ENCODE measurements at regions not wholly inside any gene's neighbourhood (a gene's known extent, or its start where the extent isn't known, plus 50 kb on each side); places are given as distances from the start of the nearest gene placed in this dataset.
"Not testable (repeated sequence)": the region's sequence is repeated elsewhere in the genome, so short reads cannot be mapped to it uniquely, and the experiment has no call there.

DNA sequence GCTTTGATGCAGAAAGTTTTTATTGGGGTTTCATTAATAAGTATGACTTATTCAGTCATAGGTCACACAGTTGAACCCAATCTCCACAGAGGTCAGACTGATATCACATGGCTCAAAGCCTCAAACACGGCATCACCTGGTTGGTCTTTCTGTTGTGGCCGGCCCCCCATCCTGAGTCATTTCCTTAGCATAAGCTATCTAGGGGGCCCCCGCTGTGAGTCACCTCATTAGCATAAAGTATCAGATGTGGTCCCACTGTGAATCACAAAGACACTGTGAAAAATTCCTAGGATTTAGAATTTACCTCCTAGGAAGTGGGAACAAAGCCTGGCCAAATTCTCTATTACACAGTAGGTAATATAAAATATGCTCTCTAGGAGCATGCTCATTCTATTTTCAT lies 502.2 kb downstream of the PYDC2 start:
- peak; percentile 97 for DNase-seq (ENCODE audit: low read depth)

DNA sequence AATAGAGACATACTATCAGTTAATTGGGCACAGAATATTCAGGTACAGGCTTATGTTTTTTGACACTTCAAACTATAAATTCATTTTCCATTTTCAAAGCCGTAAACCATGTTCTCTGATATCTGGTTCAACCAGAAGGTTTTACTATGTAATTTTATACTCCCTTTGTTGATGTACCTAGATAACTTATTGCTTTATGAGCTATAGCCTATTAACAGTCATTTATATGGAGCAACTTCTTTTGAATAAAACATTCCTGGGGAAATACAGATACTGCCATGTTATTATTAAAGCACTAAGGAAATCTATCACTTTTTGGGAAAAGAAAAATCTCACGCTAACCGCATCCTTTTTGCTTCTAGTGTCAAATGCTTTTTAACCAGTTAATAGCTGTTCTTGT lies 505.6 kb downstream of the PYDC2 start:
- no peak for DNase-seq (ENCODE audit: low read depth)

DNA sequence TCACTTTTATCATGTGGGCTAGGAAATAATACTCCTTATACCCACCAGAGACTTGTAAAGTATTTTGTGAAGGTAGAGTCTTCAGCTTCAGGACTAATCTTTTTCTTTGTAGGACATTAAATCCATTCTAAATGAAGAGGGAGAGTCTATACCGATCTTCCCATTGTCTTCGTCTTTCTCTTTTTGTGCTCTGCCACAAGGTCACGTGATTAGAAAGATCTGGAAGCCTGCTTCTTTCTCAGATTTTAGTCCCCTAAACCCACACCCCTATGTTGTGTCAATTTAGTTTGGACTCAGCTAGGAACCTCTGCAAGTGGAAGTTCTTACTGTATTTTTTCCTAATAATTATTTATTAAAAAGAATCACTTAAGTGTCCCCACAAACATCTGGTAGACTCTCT lies 507.3 kb downstream of the PYDC2 start:
- no peak for DNase-seq (ENCODE audit: low read depth)

DNA sequence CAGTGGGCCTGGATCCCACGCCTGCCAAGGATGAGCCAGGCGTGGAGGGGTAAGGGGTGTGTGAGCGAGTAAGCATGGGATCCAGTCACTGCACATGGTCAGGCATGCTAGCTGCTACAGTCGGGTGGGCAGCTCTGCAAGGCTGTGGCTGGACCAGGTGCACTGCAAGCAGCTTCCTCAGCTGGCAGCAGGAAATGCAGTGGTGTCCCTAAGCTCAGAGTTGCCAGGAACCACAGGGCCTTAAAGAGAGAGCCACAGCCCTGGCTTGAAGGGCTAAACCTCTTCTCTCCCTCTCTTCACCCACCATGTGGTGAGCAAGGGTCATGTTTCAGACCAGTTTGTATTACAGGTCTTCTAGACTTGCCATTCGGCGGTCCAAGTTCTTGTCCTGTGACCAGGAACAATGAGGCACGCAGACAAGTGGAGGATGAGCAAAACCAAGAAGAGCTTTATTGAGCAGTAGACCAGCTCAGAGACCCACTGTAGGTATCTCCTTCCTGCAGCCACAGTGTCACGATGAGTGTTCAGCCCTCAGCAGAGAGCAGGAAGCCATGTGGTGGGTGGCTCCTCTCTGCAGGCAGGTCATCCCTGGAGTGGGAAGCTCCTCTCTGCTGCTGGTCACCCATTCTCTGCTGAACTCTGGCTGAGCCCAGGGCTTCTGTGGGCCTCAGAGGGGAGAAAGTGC lies 511.9 kb downstream of the PYDC2 start:
- DNase-seq (ENCODE audit: low read depth), result no peak

DNA sequence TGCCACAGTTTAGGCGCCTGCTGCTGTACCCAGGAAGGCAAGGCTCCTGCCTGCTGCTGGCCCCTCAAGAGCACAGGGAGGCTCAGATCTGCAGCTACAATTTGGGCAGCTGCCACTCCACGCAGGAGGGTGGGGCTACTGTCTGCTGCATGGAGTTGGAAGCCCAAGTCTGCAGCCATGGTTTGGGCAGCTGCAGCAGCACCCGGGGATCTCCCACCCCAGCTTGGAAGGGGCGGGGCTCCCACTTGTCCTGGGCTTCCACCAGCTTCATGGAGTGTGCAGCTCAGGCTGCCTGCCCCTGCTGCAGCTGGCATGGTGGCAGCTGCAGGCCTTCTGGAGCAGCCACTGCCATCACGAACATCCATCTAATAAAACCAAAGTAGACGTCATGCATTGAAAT lies 512.9 kb downstream of the PYDC2 start:
- DNase-seq (ENCODE audit: low read depth), result no peak

DNA sequence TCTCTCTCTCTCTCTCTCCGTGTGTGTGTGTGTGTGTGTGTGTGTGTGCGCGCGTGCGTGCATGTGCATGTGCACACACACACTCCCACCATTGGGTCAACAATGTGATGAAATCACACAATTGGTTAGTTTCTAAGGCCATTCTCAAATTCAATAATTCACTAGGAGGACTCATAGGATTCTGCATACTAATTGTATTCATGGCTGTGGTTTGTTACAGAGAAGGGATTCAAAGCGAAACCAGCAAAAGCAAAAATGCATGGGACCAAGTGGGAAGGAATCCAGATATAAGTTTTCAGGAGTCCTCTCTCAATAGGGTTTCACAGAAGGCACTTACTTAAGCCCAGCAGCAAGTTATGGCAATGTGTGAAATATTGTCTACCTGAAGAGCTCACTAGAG lies 515.0 kb downstream of the PYDC2 start:
- DNase-seq (ENCODE audit: low read depth), result no peak

DNA sequence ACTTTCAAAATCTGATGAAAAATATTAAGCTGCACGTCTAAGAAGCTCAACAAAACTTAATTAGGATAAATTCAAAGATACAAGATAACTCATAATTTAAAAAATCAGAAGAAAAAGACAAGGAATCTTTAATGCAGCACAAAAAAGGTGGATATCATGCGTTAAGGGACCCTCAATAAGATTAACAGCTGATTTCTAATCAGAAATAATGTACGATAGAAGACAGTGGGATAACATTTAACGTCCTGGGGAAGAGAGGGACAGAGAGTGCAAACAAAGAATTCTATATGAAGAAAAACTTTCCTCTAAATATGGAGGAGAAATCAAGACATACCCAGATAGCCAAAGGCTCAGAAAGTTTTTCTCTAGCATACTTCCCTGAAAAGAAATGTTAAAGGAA lies 519.5 kb downstream of the PYDC2 start:
- no peak for DNase-seq (ENCODE audit: low read depth)

DNA sequence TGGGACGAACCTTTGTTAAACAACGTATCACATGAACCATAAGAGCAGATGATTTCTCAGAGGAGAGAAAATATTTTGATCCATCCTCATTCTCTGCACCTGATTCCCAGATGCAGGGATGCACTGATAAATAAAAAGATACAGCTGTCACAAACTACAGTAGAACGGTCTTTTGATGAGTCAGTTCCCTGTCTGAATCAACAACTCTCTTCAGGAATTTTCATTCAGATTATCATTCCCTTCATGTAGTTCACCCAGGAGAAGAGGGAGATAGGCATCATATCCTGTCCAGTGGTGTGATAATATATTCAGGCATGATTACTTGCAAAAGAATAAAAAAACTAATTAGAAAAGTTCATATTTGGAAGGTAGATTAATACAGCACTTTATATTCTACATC lies 521.5 kb downstream of the PYDC2 start:
- DNase-seq (ENCODE audit: low read depth), result peak; percentile 35

DNA sequence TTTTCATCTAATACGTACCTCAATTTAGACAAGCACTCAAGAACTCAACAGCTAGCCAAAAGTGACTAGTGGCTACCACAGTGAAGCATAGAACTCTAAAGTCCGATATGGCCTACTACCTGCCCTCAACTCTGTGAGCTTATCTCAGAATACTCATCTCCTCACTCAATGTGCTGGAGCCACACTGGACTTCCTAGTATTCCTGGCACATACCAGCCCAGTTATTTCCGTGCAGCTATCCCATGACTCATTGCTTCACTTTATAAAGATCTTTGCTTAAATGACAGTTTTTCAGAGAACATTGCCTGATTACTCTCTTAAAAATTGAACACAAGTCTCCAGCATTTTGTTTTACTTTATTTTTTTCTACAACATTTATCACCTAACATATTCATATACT lies 524.7 kb downstream of the PYDC2 start:
- peak; percentile 78 for DNase-seq (ENCODE audit: low read depth)

DNA sequence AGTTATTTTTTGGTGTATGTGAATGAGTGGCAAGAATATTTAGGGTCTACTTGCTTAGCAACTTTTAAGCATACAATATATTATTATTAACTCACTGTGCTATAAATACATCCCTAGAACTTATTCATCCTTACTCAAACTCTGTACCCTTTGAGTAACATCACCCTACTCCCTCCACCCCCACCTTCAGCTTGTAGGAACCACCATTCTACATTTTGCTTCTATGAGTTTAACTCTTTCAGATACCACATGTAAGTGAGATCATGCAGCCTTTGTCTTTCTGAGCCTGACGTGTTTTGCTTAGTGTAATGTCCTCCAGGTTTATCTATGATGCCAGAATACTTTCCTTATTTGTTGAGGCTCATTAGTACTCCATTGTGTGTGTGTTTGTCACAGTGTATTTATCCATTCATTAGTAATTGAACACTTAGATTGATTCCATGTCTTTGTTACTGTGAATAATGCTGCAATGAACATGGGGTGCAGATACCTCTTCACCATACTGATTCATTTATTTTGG lies 526.9 kb downstream of the PYDC2 start:
- DNase-seq (ENCODE audit: low read depth), result peak; percentile 8

DNA sequence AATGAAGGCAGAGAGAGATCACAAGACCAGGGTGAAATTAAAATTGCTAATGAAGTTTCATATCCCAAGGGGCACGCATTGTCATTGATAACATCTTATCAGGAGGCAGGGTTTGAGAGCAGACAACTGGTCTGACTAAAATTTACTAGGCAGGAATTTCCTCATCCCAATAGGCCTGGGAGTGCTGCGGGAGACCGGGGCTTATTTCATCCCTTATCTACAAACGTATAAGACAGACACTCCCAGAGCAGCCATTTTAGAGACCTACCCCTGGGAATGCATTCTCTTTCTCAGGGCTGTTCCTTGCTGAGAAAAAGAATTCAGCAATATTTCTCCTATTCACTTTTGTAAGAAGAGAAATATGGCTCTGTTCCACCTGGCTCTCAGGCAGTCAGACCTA lies 533.0 kb downstream of the PYDC2 start:
- DNase-seq (ENCODE audit: low read depth), result not testable (repeated sequence)

DNA sequence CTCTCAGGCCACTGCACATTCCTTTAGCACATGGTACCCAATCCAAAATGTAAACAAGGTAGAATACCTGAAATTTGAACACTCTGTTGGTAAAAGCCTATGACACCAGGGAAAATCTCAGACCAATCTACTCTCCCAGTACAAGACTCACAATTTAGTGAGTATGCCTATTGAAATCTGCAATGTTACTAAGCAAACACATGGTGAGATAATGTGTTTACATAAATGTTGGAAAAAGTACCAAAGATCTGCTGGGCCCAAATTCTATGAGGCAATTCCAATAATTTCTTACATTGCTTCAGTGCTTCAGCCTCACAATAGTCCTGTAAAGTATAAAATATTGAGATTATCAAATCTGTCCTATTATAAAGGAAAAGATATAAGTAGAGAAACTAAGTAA lies 536.1 kb downstream of the PYDC2 start:
- DNase-seq (ENCODE audit: low read depth), result no peak

DNA sequence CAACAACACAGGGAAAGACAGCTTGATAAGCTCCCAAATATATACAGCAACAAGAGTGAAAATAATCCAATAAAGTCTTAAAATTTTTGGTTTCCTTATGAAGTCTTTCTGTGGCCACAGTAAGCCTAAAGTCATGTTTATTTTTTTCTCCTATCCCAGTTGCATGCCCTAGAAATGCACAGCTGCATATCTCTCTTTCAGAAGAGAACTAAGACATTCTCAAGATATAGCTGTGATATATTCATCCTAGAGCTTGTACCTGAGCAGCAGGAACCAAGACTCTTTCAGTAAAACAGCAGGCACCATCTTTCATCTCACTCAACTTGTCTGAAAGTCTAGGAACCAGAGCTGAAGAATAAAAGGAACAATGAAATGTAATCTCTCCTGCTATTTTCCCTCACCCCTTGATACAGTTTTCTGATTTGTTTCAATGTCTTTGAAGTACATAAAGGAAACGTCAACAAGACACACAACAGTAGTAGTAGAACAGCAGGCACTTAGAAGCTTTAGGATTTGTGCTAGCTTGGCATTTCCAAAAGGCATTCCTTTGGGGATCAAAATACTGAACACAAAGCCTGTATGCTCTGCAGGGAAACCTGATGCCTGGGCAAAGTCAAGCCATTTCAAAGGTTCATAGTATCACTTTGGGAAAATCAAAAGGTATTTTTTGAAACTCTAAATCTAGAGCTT lies 536.8 kb downstream of the PYDC2 start:
- DNase-seq (ENCODE audit: low read depth), result no peak

DNA sequence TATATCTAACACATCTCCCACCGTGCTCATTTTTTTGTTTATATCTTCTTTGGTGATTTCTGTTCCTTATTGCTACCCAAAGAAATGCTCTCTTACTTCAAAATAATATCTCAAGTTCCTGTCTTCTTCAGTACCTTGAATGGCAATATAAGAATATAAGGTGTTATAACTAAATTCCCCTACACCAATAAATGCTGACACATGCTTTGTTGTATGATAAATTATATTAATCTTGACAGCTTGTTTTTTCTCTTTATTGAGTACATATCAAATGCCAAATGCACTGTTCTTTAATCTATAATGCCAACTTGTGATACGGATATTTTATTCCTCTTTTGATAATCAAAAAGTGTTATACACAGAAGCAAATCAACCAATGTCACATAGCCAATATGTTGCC lies 540.3 kb downstream of the PYDC2 start:
- DNase-seq (ENCODE audit: low read depth), result no peak

DNA sequence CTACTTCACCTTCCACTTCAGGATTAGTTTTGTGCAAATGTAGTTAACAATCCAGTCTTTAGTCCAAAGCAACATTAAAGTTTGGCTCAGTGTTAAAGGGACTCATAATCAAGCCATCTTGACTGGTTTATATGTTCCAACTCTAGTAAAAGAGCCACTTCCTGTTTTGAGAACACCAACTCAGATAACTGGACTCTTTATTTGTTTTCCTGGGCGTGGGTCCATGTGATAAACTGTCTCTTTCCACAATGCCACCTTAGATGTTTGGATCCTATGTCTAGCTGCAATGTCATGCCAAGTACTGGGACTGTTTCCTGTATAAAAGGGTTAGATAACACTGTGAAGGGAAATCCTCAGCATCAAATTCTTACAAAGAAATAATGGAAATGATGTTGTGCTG lies 545.0 kb downstream of the PYDC2 start:
- peak; percentile 82 for DNase-seq (ENCODE audit: low read depth)

DNA sequence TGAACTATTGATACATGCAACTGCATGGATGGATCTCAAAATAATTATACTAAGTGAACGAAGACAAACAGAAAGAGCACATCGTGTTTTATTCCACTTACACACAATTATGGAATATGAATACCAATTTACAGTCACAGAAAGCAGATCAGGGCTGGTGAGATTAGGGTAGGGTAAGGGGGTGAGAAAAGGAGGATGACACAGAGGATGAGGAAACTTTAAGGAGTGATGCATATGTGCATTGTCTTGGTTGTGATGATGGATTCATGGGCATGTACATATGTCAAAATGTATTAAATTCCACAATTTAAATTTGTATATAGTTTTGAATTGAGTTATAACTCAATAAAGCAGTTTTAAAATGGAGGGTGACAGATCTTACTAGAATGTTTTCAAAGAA lies 548.9 kb downstream of the PYDC2 start:
- DNase-seq (ENCODE audit: low read depth), result no peak

DNA sequence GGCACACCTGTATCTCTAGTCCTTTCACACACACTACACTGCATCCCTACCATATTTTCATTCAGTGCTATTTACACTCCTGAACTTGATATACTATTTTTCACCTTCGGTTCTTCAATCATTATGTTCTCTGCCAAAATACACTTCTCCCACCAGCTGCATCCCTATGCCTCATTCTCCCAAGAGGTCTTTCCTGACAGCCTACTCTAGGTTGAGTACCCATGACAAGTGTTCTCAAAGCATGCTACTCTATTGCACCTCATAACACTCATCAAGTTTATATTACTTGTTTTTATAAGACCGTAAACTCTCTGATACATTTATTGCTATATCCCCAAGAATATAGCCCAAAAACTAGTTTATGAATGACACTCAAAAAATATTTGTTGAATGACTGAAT lies 549.5 kb downstream of the PYDC2 start:
- no peak for DNase-seq (ENCODE audit: low read depth)

DNA sequence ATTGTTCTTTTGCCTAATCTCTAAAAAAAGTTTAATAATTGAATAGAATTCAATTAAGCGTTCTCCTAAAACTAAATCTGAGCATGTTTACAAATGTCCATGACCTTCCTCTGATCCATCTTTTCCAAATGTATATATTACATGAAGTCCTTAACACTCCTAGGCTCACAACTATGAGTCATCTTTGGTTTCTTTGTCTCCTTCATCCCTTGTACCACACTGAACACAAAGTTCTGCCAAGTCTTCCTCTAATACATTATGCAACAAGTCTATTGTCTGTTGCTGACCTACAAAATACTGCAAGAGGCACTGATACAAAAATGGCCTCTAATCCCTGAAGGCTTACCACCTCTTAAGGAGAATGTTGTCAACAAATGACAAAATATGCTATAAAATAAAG lies 550.2 kb downstream of the PYDC2 start:
- DNase-seq (ENCODE audit: low read depth), result peak; percentile 11

DNA sequence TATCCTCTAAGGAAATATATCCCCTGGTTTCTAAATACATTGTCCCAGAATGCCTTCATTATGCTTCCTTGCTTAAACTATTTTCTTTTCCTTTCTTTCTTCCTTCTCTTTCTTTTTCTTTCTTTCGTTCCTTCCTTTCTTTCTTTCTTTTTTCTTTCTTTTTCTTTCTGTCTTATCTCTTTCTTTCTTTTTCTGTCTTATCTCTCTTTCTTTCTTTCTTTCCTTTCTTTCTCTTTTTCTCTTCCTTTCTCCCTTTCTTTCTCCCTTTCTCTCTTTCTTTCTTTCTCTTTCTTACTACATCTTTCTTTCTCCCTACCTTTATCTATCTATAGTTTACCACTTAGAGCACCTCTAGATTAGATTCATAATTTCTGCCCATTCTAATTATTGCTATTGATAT lies 552.1 kb downstream of the PYDC2 start:
- DNase-seq (ENCODE audit: low read depth), result no peak

DNA sequence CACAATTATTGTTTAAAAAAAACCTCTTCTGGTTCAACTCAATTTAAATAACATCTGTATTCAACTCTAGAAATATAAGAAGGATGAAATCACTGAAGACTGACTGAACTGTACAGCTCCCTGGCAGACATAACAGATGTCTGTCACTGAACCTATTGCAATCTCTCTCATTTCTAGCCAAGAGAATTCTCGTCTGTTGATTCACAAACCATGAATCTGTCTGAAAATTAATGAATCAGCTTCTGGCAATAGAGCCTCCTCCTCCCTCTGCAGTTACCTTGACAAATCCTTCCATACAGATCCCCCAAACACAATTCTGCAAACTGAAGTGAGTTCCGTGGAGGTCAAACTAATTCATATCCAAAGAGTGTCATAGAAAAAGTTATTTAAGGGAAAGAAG lies 561.4 kb downstream of the PYDC2 start:
- DNase-seq (ENCODE audit: low read depth), result peak; percentile 81

DNA sequence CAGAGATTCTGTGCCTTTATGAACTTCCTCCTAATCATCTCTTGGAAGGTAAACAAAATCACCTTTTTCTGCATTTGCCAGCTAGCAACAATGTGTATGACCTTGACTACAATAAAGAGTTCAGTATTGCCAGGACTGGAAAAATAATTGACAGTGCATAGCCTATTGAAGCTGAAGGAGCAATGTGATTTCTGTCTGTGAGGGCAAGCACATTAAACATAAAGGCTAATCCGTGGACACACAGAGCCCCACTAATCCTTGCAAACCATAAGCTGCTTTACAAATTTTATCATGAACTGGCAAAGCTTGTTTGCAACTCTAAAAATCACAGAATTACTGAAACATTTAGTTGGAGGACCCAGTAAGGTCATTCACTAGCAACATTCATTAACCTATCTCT lies 563.8 kb downstream of the PYDC2 start:
- no peak for DNase-seq (ENCODE audit: low read depth)

DNA sequence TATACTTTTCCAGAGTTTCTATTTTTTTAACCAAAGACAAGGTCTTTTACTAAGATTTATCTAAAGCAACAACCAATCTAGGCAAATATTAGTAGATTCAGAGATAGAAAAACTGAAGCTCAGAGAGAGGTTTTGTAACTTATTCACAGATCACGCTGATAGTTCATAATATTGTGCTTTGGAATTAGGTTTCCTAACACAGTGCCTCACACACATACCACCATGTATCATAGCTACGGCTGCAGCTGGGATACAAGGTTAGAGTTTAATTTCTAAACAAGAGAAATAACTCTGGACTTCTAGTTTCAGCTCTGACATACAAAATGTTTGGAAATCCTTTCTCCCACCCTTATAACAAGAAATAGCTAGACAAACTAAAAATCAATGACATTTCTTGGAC lies 565.7 kb downstream of the PYDC2 start:
- DNase-seq (ENCODE audit: low read depth), result no peak

DNA sequence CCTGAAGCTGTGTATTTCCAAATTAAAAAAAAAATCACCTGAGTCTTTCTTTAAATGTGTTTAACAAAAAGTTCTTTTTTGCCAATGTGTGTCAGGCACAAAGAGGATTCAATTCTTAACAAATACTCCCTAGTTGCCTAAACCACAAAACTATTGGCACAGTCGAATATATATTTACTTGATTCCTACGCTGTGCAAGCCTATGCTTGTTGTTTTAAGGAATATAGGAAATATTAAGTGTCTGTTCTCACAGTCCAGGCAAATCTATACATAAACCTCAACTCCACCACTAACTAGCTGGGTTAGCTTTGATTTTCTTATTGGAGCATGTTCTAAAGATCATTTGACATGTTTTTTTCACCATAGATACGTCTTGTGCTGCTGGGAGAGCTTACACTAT lies 571.0 kb downstream of the PYDC2 start:
- DNase-seq (ENCODE audit: low read depth), result no peak

DNA sequence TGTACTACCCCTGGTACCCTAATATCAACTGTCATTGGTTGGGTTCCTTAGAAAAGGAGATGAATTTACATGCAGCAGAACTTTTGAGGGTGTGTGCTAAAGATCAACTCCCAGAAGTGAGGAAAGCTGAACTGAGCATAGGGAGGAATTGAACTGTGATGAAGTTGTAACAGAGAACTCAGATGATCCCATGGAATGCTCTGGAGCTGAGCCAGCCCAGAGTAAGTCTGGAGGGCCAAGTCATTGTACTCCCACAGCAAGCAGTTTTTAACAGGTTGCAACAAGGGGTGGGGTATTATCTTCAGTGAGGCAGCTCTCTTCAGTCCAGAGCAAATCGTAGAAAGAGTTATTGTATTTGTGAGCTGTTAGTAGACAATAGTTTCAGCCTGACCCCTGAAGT lies 572.3 kb downstream of the PYDC2 start:
- DNase-seq (ENCODE audit: low read depth), result peak; percentile 36

All from M059J (cell line).